ENCODE measurements at regions not wholly inside any gene's neighbourhood (a gene's known extent, or its start where the extent isn't known, plus 50 kb on each side); places are given as distances from the start of the nearest gene placed in this dataset.

GRCh38 chr4:136484996-136485395 is 1047.3 kb downstream of the PCDH18 start:
- intact Hi-C loops (cut with DNase I) = no loop called here
- Histone ChIP-seq H3K27ac (no peak overlapping the region), H3K4me1 (no peaks in the 10 kb centered on the region), H3K36me3 (no peaks in the 10 kb centered on the region), H3K27me3 (no peaks in the 10 kb centered on the region), H3K9me3 (no peaks in the 10 kb centered on the region), H3K4me3 (no peak overlapping the region)
- TF ChIP-seq CTCF (IDR thresholded peaks at IDR 0.05) (no peak), POLR2A (IDR thresholded peaks at IDR 0.05) (no peak), POLR2AphosphoS5 (IDR thresholded peaks at IDR 0.05; ENCODE audit: insufficient read depth in 1 of 2, low read depth in 1 of 2) (no peak)
- no peak for DNase-seq (ENCODE audit: extremely low spot score in 2 of 2)

GRCh38 chr4:136476753-136477152 is 1055.5 kb downstream of the PCDH18 start:
- no peak for DNase-seq (ENCODE audit: extremely low spot score in 2 of 2)
- H3K27me3 ChIP-seq = no peaks in the 10 kb centered on the region
- H3K4me3 ChIP-seq = no peak overlapping the region
- no peaks in the 10 kb centered on the region for H3K4me1 ChIP-seq
- no peaks in the 10 kb centered on the region for H3K9me3 ChIP-seq
- intact Hi-C loops (cut with DNase I) = no loop called here
- TF ChIP-seq POLR2A (IDR thresholded peaks at IDR 0.05) (no peak), CTCF (IDR thresholded peaks at IDR 0.05) (no peak), POLR2AphosphoS5 (IDR thresholded peaks at IDR 0.05; ENCODE audit: insufficient read depth in 1 of 2, low read depth in 1 of 2) (no peak)
- no peak overlapping the region for H3K27ac ChIP-seq
- H3K36me3 ChIP-seq = no peaks in the 10 kb centered on the region

GRCh38 chr4:136471051-136471450 is 1061.2 kb downstream of the PCDH18 start:
- no peaks in the 10 kb centered on the region for H3K36me3 ChIP-seq
- no peak for DNase-seq (ENCODE audit: extremely low spot score in 2 of 2)
- no peaks in the 10 kb centered on the region for H3K27me3 ChIP-seq
- intact Hi-C loops (cut with DNase I) = no loop called here
- no peak overlapping the region for H3K4me3 ChIP-seq
- TF ChIP-seq CTCF (IDR thresholded peaks at IDR 0.05) (no peak), POLR2AphosphoS5 (IDR thresholded peaks at IDR 0.05; ENCODE audit: insufficient read depth in 1 of 2, low read depth in 1 of 2) (no peak), POLR2A (IDR thresholded peaks at IDR 0.05) (no peak)
- no peaks in the 10 kb centered on the region for H3K9me3 ChIP-seq
- H3K27ac ChIP-seq = no peak overlapping the region
- no peaks in the 10 kb centered on the region for H3K4me1 ChIP-seq

- Histone ChIP-seq H3K27me3 (no peaks in the 10 kb centered on the region), H3K4me1 (no peaks in the 10 kb centered on the region), H3K36me3 (no peaks in the 10 kb centered on the region), H3K27ac (no peak overlapping the region), H3K4me3 (no peak overlapping the region), H3K9me3 (no peaks in the 10 kb centered on the region)
- no peak for TF ChIP-seq CTCF (IDR thresholded peaks at IDR 0.05)
- TF ChIP-seq POLR2A (IDR thresholded peaks at IDR 0.05) = no peak
- TF ChIP-seq POLR2AphosphoS5 (IDR thresholded peaks at IDR 0.05; ENCODE audit: insufficient read depth in 1 of 2, low read depth in 1 of 2) = no peak
- intact Hi-C loops (cut with DNase I) = no loop called here
- DNase-seq (ENCODE audit: extremely low spot score in 2 of 2) = no peak
Observed at GRCh38 chr4:136465691-136466090, 1066.6 kb downstream of the PCDH18 start.

- Histone ChIP-seq H3K27ac (no peak overlapping the region), H3K9me3 (no peaks in the 10 kb centered on the region), H3K4me1 (no peaks in the 10 kb centered on the region), H3K36me3 (no peaks in the 10 kb centered on the region), H3K27me3 (no peaks in the 10 kb centered on the region), H3K4me3 (no peak overlapping the region)
- TF ChIP-seq CTCF (IDR thresholded peaks at IDR 0.05) (no peak), POLR2A (IDR thresholded peaks at IDR 0.05) (no peak), POLR2AphosphoS5 (IDR thresholded peaks at IDR 0.05; ENCODE audit: insufficient read depth in 1 of 2, low read depth in 1 of 2) (no peak)
- intact Hi-C loops (cut with DNase I) = no loop called here
- no peak for DNase-seq (ENCODE audit: extremely low spot score in 2 of 2)
Observed at GRCh38 chr4:136463941-136464340, 1068.4 kb downstream of the PCDH18 start.

All from vagina (tissue), 2 donors.